Nephron progenitor cell (in vitro differentiated cells): ENCODE measurements at regions not wholly inside any gene's neighbourhood (a gene's known extent, or its start where the extent isn't known, plus 50 kb on each side); places are given as distances from the start of the nearest gene placed in this dataset.

Experiments used
- DNase-seq: peaks from one replicate; pipeline ENCODE4 v3.0.0; 2021
- H3K27ac Mint-ChIP-seq: 2 replicates; pipeline ENCODE4 v1.8.0; 2021; ENCODE audit warnings: mild to moderate bottlenecking, moderate library complexity, mixed read lengths
- H3K27me3 Mint-ChIP-seq: 2 replicates; pipeline ENCODE4 v1.8.0; 2021; ENCODE audit warnings: mild to moderate bottlenecking, low read depth, mixed read lengths; ENCODE audit not compliant: poor library complexity
- H3K36me3 Mint-ChIP-seq: 2 replicates; pipeline ENCODE4 v1.8.0; 2021; ENCODE audit warnings: low read depth, mixed read lengths
- H3K4me1 Mint-ChIP-seq: 2 replicates; pipeline ENCODE4 v1.8.0; 2021; ENCODE audit warnings: mixed read lengths
- H3K4me3 Mint-ChIP-seq: 2 replicates; pipeline ENCODE4 v1.8.0; 2021; ENCODE audit warnings: mild to moderate bottlenecking, moderate library complexity, mixed read lengths
- H3K9me3 Mint-ChIP-seq: 2 replicates; pipeline ENCODE4 v1.8.0; 2021; ENCODE audit warnings: mild to moderate bottlenecking, moderate library complexity, mixed read lengths
- CTCF ChIP-seq: fragments of 200-600 bp; sonication (generic); IDR thresholded peaks from 2 replicates; pipeline ENCODE4 v1.5.0; 2021; ENCODE audit warnings: antibody characterized with exemption

- Mint-ChIP-seq H3K4me1 (peaks cover 57% of the 10 kb centered on the region), H3K9me3 (peaks cover 12% of the 10 kb centered on the region), H3K4me3 (no peak overlapping the region), H3K27me3 (peaks cover 3% of the 10 kb centered on the region), H3K27ac (no peak overlapping the region), H3K36me3 (no peaks in the 10 kb centered on the region)
- no peak for TF ChIP-seq CTCF
- no peak for DNase-seq
These were observed 61.5 kb upstream of the ATP11B start for GRCh38 chr3:182731764-182732163.

- Mint-ChIP-seq H3K4me1 (peaks cover 52% of the 10 kb centered on the region), H3K36me3 (no peaks in the 10 kb centered on the region), H3K27ac (no peak overlapping the region), H3K27me3 (peaks cover 3% of the 10 kb centered on the region), H3K4me3 (no peak overlapping the region), H3K9me3 (peaks cover 12% of the 10 kb centered on the region)
- TF ChIP-seq CTCF = no peak
- no peak for DNase-seq
These were observed 60.9 kb upstream of the ATP11B start for GRCh38 chr3:182732232-182733015.

GRCh38 chr3:182735672-182736071 lies 57.6 kb upstream of the ATP11B start:
- Mint-ChIP-seq H3K4me1 (peaks cover 61% of the 10 kb centered on the region), H3K36me3 (no peaks in the 10 kb centered on the region), H3K27me3 (peaks cover 3% of the 10 kb centered on the region), H3K9me3 (peaks cover 5% of the 10 kb centered on the region), H3K27ac (peak overlapping the region; percentile 55), H3K4me3 (no peak overlapping the region)
- no peak for DNase-seq
- TF ChIP-seq CTCF = no peak

- H3K4me3 Mint-ChIP-seq = no peak overlapping the region
- DNase-seq = no peak
- peaks cover 62% of the 10 kb centered on the region for H3K4me1 Mint-ChIP-seq
- H3K9me3 Mint-ChIP-seq = no peaks in the 10 kb centered on the region
- no peaks in the 10 kb centered on the region for H3K36me3 Mint-ChIP-seq
- no peak overlapping the region for H3K27ac Mint-ChIP-seq
- peaks cover 3% of the 10 kb centered on the region for H3K27me3 Mint-ChIP-seq
- no peak for TF ChIP-seq CTCF
These were observed 55.5 kb upstream of the ATP11B start for GRCh38 chr3:182737825-182738224.

GRCh38 chr3:182738583-182739411 lies 54.5 kb upstream of the ATP11B start:
- H3K4me3 Mint-ChIP-seq = peak overlapping the region; percentile 55
- H3K9me3 Mint-ChIP-seq = no peaks in the 10 kb centered on the region
- TF ChIP-seq CTCF = no peak
- peaks cover 3% of the 10 kb centered on the region for H3K27me3 Mint-ChIP-seq
- peaks cover 57% of the 10 kb centered on the region for H3K4me1 Mint-ChIP-seq
- H3K27ac Mint-ChIP-seq = peak overlapping the region; percentile 97
- no peaks in the 10 kb centered on the region for H3K36me3 Mint-ChIP-seq
- DNase-seq = no peak
